NCI-H2081 treated with DMSO at 0.1 percent for 48 hours (cell line): ENCODE measurements at regions not wholly inside any gene's neighbourhood (a gene's known extent, or its start where the extent isn't known, plus 50 kb on each side); places are given as distances from the start of the nearest gene placed in this dataset.
"Not testable (repeated sequence)": the region's sequence is repeated elsewhere in the genome, so short reads cannot be mapped to it uniquely, and the experiment has no call there.

Source experiments
- DNase-seq: peaks from one replicate; lab custom pipeline; 2025; lab: John Stamatoyannopoulos, UW

DNA sequence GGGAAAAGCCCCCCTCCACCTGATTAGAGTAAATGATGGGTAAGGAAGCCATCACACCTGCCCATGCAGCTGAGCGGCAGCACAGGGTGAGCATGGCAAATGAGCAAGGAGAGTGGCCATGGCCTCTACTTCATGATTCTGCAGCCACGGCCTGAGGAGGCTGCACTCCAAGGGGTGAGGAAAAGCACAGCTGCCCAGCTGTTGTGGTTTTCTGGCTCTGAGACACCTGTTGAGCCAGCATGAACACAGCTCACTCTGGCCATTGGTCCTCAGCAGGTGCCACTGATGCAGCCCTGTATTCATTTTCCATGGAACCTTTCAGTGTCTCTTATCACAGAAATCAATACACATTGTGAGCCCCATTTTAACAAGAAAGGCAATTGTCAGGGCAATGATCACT lies 707.2 kb downstream of the AACS start:
- no peak for DNase-seq

DNA sequence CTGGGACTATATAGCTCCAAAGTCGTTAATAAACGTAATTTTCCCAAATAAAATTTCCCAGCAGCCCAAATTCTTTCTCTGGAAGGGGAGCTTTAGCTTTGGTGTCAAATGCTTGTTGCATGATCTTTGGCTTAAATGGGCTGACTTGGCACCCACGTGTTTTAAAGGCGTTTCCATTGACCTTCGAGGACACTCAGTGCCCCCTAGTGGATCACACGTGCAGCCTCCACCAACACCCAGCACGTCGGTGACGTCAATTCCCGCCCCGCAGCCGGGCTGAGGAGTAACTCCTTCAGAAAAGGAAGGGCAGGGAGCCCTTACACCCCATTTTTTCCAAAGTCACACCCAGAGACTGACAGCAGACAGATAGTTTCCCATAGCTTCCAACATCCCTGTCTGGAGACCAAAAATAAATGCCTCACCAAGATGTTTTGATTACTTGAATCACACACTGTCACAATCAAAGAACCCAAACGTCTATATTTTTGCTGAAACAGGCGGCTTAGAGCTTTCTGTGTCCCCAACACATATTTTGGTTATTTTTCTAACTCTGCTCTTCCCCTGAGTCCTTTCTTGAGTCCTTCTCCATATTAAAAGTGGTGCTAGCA lies 707.9 kb downstream of the AACS start:
- DNase-seq: no peak

DNA sequence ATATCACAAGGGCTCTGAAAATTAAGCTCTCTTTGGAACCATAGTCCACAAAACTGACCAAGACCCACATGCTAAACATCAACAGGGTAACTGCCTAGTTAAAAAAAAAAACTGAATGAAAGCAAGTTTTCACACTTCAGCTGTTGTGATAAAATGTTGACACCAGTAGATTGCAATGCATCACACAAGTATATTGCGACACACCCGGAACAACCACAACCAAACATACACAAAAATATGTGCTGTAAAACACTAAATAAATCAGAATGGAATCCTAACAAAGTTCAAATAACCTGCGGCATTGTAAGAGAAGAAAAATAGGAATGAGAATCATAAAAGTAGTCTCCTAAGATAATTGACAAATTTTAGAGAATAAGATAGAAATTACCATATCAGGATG lies 710.3 kb downstream of the AACS start:
- DNase-seq: no peak

DNA sequence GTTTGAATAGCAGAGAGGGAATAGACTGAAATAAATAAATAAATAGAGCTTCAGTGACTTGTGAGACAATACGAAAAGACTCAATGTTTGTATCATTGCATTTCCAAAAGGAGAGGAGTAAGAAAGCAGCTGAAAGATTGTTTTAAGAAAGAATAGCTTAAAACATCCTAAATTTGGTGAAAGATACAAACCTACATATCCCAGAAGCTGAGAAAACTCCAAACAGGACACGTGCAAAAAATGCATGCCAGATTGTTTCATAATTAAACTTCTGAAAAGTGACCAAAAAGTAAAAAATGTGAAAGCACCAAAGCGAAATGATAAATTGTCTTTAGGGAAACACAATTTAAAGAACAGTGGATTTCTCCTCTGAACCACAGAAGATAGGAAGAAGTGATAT lies 711.0 kb downstream of the AACS start:
- DNase-seq: no peak

DNA sequence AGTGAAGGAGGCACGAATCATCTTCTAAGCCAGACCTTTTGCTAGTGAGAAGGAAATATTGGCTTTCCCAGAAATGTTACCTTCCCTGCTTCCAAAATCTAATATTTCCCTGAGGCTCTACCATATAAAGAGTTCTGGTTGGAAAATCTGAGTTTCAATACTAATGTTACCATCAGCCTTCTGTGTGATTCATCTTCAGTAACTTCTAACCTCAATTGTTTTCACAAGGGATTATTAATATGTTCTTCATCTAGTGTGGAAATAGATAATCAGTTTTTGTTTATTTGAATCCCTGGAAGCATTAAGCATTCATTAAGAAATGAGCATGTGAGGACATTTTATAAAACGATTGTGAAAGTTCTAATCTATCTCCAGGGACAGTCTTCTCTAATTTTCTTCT lies 720.9 kb downstream of the AACS start:
- no peak for DNase-seq

DNA sequence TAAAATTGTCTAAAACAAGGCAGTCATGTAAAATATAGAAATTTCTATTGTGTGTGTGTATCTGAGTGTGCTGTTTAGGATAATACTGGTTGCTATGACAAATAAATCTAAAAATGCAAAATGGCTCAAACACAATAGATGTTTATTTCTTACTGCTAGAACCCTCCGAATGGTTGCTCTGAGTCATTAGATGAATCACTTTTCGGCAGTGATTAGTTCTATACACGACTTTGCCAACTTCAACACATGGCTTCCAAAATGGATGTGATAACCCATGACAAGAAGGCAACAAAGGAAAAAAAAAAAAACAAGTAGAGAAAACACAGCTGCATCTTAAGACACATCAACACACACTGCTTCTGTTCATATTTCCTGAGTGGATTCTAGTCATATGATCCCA lies 729.2 kb downstream of the AACS start:
- no peak for DNase-seq

DNA sequence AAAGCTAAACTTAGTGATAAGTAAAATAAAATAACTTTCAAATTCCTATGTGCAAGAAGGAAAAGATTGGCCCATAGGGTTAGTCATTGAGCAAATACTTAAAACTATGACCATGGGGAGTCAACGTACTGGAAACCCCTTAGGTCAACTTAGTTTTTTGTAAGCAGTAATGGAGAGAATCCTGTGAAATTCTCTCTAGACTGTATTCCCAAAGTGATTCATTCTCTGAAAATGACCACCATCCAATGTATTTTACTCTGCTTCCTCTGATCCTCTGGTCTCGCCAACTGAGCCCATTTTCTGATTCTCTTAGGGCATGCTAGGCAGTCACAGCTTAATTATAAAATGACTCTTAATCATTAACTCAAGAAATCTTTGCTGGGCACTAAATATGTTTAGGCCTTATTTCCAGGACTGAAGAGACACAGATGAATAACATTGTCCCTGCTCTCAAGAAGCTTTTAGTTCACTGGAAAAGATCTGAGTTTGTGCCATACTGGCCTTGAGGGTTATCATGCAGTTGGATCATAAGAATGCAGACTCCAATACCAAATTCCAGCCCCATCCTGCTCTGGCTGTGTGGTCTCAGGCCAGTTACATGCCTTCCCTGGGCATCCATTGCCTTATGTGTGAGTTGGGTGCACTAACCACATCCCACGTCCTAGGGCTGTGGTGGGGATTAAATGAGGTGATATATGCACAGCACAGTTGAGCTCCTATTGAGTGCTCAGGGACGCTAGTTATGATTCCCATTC lies 732.4 kb downstream of the AACS start:
- no peak for DNase-seq

DNA sequence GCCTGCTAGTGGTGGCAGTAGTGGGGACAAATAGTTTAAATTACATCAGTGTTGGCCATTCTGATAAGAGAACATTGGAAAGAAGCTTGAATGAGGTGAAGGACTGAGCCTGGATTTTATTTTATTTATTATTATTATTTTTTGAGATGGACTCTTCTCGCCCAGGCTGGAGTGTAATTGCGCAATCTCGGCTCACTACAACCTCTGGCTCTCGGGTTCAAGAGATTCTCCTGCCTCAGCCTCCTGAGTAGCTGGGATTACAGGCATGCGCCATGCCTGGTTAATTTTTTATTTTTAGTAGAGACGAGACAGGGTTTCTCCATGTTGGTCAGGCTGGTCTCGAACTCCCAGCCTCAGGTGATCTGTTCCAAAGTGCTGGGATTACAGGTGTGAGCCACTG lies 739.4 kb downstream of the AACS start:
- no peak for DNase-seq

DNA sequence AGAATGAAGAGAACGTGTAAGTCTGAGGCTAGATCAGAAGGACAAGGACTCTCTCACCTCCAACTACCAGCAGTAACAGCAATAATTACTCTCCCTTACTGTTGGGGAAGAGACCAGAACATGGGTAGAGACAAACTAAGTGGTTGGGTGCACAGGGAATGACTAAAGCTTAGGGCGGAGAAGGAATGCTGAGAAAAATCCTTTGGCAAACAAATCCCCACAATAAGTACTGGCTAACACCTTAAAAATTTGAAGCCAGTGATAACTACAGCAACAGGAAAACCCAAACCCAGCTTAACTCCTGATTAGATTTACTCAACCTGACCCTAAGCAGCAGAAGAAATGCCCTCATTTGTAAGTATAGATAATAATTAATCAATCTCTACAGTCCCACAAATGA lies 759.0 kb downstream of the AACS start:
- no peak for DNase-seq

DNA sequence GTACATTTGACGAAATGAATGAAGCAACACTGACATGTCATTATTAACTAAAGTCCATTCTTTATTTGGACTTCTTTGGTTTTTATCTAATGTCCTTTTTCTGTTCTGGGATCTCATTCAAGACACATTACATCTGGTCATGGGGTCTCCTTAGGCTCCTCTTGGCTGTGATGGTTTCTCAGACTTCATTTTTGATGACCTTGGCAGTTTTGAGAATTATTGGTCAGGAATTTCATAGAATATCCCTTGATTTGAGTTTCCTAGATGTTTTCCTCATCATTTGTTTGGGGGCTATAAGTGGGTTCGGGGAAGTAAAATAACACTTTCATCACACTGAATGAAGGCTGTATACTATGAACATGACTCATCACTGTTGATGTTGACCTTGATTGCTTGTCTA lies 770.6 kb downstream of the AACS start:
- DNase-seq: no peak

DNA sequence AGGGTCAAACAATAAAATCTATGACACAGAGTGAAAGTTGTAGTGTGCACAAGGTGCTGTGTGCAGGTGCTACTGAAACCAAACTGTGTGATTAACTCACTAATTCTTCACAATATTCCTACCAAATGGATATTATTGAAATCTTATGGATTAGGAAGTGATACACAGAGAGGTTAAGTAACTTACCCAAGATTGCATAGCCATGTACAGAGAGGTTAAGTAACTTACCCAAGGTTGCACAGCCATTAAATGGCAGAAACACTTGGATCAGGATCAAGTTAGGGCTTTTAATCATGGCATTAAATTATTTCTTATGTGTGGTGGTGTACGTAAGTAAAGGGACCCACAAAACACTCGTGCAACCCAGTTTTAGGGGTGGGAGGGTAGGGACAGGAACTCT lies 771.4 kb downstream of the AACS start:
- DNase-seq: no peak

DNA sequence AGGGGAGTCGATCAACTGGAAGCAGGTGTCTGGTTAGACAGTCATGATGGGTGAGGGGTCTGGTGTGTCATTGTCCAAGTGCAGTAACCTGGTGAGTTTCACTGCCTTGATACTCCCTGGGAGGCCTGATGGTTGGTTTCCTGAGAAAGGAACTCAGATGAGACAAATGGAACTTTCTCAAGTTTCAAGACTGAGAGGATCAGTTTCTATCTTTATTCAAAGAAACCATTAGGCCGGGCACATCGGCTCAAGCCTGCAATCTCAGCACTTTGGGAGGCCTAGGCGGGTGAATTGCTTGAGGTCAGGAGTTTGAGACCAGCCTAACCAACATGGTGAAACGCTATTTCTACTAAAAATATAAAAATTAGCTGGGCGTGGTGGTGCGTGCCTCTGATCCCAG lies 776.1 kb downstream of the AACS start:
- DNase-seq: no peak

DNA sequence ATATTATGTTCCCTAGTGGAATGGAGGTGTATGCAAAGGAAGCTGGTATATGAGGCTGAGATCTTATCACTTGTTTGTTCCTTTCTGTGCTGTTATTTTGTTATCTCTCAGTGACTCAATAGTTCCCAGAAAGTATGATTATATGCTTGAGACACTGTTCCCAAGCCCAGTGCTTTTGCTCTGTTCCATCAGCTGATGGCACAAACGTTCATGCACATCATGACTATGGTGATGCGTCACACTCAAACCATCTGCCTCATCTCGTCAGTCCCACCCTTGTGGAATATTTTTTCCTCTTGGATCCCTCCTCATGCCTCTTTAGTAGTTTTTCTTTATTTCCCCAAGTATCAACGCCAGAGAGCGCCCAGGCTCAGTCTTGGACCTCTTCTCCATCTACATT lies 786.9 kb downstream of the AACS start:
- DNase-seq: no peak

DNA sequence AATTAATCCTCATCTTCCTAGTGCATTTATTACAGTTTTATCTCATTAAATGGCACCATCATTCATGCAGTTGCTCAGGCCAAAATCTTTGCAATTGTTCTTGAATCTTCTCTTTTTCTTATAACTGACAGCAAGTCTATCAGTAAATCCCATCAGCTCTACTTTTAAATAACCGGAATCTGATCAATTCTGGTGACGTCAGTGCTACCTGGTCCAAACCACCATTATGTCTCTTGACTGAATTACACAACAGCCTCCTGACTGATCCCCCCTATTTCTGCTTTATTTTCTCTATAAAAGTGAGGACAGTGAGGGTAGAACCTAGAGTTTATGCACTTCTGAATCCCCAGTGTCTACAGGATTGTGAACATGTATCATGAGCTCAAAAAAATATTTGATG lies 787.4 kb downstream of the AACS start:
- no peak for DNase-seq

DNA sequence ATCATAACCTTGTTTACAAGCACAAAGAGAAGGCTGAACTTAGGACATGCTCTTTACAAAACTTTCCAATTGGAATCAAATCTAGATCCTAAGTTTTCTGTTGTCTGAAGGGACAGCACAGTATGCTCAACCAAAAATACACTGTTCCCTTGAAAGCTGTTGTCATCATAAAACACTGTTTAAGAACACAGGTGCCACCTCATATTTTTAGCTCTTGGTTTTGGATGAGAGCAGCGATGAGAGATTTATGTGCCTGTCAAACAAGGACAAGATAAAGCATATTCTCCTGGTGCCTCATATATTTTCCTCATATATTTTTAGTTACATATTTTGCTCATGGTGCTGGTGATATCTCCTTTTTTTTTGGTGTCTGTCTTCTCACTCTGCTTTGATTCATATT lies 788.4 kb downstream of the AACS start:
- no peak for DNase-seq

DNA sequence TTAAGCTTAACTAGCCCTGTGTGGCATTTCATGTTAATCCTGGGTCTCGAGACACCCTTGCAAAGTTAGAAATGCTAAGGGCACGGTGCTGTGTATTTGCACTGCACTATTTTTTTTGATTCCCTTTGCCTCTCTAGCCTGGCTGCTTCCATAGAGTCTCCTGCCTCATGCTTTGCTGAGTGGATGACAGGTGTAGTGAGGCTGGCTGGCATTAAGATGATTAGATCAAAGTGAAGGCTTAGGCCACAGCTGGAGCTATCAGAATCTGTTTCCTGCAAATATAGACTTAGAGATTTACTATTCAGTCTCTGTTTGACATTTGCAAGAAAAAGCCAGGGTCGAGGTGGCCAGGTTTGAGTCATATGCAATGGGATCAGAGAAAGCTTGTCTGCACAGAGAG lies 791.1 kb downstream of the AACS start:
- no peak for DNase-seq

DNA sequence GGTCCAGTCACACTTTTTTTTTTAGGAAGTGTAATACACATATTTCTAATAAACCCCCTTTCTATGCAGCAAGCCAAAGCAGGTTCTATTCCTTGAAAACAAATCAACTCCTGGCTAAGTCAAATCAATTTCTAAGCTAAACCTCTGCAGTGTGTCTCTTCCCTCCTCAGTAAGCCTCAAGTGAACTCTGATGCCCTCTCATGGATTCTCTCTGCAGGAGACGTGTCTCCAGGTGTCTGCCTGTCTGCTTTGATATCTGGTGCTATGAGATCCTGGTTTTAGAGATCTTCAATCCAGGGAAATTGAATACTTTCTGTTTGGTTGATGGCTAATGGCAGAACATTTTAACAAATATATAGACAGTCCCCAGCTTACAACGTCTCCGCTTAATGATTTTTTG lies 791.7 kb downstream of the AACS start:
- DNase-seq: no peak

DNA sequence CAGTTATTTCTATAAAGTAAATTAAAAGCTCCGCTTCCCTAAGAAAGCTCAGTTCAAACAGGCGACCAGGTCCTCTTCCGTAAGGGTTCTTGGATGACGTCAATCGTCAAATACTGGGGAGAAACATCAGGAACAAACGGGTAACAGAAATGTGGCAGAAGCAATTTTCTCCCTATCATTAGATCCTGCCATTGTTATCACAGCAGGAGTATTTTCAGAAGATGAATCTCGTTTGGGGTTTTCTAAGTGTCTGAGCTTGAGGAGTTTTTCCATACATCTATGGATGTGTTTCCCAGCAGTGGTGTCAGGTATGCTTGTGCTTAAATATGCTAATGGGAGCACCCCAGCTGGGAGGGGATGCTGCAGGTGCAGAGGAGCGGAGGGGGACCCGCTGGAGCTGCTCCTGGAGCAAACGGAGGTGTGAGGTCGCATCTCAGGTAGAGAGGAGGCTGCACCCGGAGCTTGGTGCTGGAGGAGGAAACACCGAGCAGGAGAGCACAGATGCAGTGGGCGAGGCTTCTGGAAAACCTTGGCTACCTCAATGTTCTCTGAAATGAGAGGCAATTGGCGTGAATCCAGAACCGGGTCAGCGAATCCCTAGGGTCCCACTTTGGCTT lies 795.5 kb downstream of the AACS start:
- DNase-seq: no peak

DNA sequence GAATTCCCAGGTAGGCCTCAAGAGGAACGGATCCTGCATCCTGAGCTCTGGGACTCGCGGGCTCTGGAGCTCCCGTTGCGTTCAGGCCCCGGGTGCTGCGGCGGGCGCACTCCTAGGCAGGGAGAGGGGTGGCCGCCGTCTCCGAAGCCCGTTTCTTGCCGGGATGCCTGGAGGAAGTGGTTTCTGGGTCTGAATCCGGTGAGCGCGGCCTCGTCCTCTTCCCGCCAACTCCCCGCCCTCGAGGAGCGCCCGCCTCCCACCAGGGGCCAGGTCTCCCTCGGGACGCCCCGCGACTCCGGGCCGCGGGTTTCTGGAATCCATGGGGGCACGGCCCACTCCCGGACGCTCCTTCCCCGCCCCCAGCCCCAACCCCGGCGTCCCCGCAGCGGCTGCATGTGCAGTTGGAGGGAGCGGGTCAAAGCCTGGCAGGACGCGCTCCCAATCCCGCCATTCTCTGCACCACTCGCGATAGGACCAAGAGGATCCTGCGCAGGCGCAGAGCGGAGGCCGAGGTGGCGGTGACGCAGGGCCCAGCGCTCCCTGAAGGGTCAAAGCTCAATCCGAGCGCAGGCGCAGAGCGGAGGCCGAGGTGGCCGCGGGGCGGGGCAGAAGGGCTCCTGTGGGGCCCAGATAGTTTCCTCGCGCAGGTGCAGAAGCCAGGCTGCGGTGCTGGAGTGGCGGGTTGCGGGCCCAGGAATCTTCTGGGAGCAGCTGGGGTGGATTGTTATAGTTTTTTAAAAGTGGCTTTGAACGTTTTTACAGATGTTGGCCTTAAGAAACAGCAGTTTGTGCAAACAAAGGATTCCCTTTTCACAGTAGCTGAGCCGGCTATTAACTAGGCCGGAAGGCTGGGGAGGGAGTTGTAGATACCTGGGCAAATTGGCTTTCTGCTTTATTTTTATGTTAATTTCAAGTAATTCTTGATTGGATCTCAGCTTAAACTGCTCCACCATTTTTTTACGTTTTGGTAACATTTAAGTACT lies 796.4 kb downstream of the AACS start:
- DNase-seq: no peak

DNA sequence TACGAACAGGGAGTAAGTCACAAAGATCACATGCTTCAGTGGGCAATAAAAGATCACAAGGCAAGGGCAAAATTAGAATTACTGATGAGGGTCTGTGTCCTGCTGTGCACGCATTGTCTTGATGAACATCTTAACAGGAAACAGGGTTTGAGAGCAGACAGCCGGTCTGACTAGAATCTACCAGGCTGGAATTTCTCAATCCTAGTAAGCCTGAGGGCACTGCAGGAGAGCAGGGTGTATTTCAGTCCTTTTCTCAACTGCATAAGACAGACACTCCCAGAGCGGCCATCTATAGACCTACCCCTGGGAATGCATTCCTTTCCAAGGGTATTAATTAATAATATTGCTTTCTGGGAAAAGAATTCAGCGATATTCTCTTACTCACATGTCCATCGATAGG lies 800.0 kb downstream of the AACS start:
- DNase-seq: not testable (repeated sequence)

DNA sequence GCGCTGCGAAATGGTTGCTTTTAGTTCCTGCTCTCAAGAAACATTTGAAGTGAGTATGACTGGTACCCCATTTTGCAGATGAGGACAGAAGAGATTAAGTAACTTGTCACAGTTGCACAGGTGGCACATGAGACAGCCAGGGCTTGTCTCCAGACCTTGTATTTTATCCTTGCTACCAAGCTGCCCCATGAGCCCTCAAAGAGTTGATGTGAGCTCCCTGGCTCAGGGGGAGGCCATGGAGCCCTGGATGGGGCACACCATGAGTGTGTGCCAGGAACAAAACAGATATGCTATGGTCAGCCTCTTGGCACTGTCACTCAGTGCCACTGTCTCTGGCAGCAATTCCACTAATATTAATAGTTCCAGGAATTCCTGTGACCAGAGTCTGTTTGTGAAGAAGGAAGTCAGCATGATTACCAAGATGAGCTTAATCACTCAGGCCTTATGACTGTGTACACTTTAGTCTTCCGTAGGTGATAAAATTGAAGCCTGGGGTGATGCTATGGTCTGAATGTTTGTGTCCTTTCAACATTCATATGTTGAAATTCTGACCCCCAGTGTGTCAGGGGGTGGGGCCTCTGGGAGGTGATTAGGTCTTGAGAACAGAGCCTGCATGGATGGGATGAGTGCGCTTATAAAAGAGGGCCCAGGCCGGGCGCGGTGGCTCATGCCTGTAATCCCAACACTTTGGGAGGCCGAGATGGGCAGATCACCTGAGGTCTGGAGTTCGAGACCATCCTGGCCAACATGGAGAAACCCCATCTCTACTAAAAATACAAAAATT lies 806.8 kb downstream of the AACS start:
- no peak for DNase-seq

DNA sequence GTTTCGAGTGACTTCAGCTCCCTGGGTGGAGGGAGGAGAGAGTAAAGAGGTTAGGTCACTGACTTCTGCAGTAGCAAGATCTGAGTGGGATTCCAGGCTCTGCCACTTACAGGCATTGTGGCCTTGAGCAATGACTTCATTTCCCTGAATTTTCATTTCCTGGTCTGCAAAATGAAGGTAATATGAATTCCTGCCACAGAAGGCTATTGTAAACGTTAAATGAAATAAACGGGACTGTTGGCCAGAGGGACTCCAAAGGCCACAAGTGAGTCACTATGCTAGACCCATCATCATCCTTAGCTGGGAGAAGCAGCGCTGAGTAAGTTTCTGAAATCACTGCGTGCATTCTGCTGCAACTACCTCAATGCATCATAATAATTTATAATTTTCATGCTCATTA lies 807.8 kb downstream of the AACS start:
- no peak for DNase-seq
